GM19023 (cell line): ENCODE measurements at regions not wholly inside any gene's neighbourhood (a gene's known extent, or its start where the extent isn't known, plus 50 kb on each side); places are given as distances from the start of the nearest gene placed in this dataset.
"Not testable (repeated sequence)": the region's sequence is repeated elsewhere in the genome, so short reads cannot be mapped to it uniquely, and the experiment has no call there.

Experiments used
- ATAC-seq: cut with Tn5 transposase; IDR thresholded peaks from one replicate; pipeline ENCODE4 v1.9.1; 2021; ENCODE audit warnings: mild to moderate bottlenecking, moderate library complexity; ENCODE audit not compliant: unreplicated experiment

DNA sequence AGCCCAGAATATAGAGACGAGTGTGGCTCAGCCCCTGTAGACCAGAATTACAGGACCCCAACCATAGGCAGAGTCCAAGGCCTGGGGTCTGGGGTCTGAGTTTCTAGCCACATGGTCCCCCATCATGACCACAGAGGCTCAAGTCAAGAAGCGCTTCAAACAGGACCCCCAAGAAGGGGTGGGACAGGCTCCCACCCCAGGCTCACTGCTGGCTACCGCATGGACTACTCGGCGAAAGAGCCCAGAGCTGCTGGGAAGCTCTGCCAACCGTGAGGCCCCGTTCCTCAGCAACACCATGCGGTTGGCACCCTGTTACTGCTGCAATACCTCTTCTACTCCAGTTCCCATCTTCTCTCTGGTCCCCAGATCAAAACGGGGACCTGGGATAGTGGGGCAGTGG lies 254.8 kb downstream of the TEX29 start:
- no peak for ATAC-seq

DNA sequence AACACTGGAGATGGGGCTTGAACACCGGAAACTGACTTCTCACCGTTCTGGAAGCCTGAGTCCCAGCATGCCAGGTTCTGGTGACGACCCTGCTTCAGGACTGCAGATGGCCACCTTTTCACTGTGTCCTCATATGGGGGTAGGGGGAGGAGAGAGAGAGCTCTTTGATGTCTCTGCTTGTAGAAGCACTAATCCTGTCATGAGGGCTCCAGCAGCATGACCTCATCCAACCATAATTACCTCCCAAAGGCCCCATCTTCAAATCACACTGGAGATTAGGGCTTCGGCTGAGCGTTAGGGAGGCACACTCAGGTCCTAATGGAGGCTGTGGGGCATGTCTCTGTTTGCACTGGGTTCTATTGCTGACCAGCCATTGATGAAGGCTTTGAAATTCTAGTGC lies 255.3 kb downstream of the TEX29 start:
- no peak for ATAC-seq

DNA sequence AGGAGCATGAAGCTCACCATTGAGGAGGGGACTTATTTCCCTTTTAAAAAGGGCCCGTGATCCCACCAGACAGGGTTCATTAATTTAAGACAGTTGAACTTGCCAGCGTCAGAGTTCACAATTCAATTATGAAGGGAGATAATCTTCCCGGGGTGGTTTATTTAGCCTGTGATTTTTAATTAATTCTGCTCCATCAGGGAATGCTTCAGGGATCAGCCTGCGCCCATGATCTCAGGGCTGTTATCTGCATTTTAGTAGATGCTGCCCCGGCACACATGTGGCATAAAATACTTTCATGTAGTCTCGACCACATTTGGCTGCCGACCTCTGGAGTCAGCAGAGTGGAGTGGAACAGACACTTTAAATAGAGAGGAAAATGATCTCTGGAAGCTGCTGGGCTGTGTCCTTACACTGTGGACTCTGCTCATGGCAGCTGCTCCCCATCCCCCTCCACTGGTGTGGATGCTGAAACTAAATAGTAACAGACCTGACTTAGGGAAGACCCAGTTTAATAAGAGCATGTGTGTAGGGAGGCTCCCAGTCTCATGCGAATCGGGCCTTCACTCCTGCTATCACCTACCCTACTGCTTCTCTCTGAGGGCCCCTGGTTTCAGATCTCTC lies 256.9 kb downstream of the TEX29 start:
- no peak for ATAC-seq

DNA sequence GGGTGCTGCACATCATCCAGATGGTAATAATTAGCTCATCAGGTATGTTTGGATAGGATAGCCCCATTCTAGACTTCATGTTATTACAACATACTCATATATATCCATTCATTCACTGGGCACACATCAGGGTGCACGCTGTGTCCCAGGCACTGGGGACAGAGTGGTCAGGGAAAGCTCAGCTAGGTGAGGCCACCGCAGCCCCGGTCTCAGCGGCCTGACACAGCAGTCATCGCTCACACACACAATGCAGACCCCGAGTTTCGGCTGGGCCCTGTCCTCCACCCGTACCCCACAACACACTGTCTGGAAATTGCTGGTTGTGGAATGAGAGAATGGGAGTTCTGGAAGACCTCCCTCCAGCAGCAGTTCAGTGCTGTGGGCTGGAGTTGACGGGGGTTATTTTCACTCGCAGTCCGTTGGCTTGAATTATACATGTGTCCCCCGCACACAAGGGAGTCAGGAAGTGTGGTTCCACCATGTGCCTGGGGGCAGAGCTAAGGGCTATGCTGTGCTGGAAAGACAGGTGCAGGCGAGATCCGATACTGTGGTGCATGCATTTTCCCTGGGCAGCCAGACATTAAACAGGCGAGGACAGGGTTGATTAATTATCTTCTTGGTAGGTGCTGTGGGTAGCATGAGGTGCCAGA lies 257.6 kb downstream of the TEX29 start:
- ATAC-seq = no peak

DNA sequence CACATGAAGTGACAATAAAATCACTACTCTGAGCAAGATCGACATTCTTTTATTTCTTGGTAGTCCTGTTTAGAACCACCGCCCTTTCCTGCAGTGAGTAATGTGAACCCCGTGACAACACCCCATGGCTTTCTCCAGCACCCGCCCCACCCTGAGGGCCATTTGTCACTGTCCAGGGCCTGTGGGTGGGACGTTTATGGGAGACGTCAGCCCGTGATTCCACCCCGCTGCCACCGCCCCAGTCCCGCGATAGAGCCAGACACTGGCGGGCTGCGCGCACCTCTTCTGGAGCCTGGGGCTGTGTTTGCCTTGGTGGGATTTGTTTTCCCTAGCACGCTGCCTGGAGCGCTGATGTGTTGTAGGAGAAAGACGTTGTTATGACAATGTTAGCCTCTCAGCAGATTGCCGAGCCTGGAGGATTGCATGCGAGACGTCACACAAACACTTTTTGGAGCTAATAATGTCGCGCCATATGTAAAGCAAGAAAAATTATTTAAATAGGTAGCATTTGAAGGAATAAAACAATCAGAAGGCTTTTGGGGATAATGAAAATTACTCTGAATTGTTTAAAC lies 263.7 kb downstream of the TEX29 start:
- no peak for ATAC-seq

DNA sequence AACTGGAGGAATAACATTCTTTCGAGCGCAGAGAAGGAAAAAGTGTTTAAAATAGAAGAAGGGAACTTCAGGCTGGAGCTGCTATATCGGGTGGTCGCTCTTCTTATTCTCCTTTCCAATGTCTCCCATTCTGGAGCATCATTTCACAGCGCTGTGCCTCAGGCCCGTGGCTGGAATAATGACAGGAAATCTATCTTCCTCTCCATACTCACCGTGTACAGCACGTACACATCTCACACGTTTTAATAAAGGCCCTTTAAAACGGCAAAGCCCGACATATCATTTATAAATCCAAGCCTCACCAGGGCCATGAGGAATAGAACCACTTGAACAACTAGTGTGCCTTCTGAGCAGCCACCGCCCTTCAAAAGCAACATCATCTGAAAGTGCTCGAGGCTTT lies 264.4 kb downstream of the TEX29 start:
- no peak for ATAC-seq

DNA sequence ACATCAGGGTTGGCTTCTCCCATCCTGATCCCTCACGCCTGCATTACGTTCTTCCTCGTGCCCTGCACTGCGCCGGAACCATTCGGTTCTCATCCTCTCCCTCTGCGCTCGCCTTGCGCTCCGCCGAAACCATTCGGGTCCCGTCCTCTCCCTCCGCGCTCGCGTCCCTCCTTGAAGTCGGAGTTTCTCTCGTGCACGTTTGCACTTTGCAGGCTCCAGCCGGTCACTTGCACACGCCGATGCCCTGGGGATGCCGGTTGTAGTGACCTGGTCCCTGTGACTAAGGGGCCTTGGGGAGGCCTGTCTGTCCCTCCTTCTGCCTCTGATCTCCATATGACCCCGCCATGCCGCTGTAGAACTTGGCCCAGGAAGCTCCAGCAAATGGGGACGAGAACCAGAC lies 265.8 kb downstream of the TEX29 start:
- no peak for ATAC-seq

DNA sequence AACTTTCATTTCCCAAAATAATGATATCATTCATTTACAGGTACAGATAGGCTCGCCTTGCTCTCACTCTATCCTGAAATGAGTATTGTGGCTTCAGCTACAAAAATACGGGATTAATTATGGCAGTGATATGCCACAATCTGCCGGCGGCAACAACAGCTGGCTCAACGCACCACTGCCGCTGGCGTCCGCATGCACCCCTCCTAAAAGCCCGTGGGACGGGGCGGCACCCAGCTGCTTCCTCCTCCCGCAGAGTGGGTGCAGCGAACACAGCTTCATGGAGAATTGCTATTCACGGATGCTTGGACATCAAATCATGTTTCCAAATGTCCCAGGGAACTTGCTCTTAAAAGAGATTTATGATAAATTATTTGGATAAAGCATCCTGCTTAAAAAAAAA lies 266.8 kb downstream of the TEX29 start:
- no peak for ATAC-seq

DNA sequence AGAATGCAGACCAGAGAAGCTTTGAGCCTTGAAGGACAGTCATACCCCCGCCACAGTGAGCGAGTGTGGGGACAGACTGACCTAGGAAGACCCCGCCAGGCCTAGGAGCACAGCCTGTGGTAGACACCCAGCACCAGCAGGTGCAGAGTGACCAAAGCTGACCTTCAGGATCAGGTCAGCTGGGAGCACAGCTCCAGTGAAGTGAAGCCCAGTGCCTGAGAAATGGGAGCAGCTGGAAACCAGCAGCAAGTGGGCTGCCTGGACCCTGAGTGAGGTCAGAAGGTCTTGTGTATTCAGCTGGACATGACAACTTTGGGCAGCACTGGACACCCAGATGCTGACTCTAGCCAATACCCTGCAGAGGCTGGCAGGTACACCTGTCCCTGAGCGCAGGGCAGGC lies 268.9 kb downstream of the TEX29 start:
- no peak for ATAC-seq

DNA sequence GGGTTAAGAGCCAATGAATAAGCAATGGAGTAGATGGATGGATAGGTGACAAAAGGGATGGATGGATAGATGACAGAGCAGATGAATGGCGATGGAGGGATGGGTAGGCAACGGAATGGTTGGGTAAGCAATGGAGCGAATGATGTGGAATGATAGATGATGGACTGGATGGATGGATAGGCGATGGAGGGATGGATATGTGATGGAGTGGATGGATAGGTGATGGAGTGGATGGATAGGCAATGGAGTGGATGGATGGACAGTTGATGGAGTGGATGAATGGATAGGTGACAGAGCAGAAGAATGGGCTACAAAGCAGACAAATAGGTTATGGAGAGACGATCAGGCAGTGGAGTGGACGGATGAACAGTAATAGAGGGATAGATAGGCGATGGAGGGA lies 269.6 kb downstream of the TEX29 start:
- ATAC-seq = no peak

DNA sequence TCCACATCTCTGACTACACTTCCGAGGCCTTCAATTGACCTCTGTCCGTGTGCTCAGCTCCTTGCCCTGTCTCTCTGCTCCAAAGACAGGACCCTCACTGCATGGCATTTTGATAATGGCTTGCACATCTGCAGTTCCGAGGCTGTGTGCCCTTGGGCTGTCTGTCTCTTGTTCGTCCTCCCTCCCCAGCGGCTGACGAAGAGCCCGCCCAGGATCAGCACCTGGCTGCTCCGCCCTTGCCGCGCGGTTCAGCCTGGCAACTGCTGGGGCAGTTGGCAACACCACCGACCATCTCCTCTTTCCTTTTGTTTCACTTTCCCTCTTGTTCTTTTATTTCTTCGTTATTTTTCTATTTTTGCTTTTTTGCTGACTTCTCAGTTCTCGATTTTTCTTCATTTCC lies 270.4 kb downstream of the TEX29 start:
- ATAC-seq = no peak

DNA sequence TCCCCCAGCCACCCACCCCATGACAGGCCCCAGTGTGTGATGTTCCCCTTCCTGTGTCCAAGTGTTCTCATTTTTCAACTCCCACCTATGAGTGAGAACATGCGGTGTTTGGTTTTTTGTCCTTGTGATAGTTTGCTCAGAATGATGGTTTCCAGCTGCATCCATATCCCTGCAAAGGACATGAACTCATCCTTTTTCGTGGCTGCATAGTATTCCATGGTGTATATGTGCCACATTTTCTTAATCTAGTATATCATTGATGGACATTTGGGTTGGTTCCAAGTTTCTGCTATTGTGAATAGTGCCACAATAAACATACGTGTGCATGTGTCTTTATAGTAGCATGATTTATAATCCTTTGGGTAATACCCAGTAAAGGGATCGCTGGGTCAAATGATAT lies 273.0 kb downstream of the TEX29 start:
- not testable (repeated sequence) for ATAC-seq

DNA sequence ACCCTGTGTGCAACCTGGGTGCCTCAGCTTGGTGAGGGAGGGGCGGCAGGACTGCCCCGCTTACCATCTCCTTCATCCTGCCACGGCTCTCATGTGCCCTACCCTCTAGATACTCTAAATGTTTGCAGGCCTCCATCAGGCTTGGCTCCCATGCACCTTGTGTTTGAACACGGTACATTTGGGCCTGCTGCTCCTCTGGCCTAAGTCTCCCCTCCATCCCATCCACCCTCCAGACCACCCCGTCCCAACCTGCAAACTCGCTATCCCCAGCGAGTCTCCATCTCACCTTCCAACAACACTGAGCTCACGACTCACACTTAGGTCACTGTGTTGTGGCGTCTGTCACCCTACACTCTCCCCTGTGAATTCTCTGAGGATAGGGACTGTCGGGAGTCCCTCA lies 274.2 kb downstream of the TEX29 start:
- no peak for ATAC-seq

DNA sequence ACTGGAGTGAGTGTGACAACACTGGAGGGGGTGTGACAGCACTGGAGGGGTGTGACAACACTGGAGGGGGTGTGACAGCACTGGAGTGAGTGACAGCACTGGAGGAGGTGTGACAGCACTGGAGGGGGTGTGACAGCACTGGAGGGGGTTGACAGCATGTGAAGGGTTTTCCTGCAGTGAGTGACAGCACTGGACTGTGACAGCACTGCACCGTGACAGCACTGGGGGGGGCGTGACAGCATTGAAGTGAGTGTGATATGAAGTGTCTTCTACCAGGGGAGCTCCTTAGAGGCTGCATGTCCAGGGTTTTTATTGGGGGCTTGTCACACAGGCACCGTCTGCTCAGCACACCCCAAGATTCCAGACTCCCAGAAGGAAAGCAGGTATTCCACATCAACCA lies 274.8 kb downstream of the TEX29 start:
- no peak for ATAC-seq

DNA sequence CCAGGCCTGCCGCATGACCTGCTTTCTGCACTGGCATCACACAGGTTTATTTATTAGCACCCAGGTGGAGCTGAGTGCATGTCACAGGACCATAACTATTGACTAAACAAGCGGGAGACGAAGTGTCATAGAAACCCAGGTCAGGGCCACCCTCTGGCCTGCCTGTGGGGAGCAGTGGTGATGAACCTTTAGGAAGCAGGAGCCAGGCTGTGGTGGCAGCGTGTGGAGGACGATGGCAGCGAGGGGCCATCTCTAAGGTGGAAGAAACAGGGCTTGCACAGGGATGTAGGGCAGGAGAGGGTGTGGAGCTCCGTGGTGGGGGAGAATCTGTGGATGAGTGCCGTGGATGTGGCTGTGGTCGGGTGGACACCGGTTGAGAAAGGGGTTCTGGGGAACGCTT lies 275.3 kb downstream of the TEX29 start:
- ATAC-seq = no peak

DNA sequence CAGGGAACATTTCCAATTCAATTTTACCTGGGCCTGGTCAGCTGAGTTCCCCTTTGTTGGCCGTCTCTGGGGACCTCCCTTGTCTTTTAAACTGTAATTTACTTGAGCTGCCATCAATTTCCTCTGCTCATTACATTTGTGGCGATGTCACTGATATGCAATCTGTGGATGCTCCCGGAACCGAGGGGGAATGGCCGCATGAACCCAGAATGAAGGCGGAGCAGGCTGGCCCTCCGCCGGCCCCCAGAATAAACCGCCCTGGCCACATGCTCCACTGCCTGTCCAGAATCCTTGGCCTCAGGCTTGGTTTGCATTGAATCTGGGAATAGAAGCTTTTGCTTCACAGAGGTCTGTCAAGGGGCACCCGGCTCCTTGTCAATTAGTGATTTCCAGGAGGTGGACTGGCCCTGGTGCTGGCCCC lies 276.8 kb downstream of the TEX29 start:
- ATAC-seq = no peak

DNA sequence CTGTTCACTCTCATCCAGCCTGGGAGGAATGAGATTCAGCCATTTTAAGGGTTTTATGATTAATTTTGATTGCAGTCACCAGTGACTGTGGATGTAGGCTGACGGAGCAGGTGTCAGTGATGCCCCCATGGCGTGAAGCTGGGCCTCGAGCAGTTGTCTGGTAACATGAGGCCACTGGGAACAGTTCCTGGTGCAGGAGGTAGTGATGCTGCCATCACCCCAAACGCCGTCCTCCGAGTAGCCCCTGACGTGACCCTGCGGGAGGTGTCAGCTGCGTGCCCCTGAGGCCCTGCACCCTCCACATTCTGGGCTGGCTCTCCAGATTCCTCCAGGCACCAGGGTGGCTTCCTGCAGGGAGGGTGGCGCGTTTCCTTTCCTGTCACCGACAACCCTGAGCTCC lies 277.2 kb downstream of the TEX29 start:
- ATAC-seq = no peak

DNA sequence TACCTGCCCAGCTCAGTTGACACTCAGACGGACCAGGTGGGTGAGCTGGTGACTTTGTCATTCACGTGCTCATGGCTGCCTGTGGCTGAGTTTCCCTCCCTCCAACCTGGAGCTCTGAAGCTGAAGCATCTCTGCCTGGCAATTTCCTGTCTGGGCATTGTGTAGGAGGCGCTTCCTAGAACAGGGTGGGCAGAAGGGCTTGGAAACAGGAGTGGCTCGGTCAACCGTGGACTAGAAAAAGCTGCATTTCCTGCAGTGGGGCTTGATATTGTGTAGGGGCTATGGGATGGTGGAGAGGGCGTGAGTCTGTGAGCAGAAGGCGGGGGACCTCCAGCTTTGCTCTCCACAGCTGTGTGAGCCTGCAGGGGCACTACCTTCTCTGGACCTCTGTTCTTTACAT lies 278.3 kb downstream of the TEX29 start:
- ATAC-seq = no peak

DNA sequence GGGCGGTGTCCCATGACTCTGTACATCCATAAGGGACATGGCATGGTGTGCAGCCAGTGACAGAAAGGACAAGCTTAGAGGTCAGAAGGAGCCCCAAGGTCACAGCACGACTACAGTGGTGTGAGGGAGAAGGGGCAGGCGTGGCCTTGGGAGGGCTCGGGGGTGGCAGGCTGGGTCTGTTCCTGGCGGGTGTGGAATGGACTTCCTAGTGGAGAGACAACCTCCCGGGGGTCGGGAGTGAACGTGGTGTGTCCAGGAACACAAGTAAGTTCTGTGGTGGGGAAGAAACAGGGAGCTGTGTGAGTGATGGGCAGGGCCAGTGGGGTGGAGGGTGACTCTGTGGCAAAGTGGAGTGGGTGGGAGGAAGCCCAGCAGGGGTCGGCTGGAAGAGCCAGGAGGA lies 279.3 kb downstream of the TEX29 start:
- no peak for ATAC-seq

DNA sequence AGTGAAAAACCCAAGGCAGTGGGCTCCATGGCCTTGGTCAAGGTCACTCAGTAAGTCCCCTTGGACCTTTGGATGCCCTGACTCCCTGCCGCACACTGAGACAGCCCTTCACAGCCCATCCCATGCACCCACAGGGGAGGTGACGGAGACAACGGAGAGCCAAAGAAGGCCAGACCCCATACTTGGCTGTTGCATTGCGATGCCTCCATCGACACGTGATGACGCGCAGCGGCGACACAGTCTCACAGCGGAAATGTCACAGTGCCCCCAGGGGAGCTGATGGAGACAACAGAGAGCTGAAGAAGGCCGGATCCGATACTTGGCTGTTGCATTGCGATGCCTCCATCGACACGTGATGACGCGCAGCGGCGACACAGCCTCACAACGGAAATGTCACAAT lies 282.4 kb downstream of the TEX29 start:
- no peak for ATAC-seq

DNA sequence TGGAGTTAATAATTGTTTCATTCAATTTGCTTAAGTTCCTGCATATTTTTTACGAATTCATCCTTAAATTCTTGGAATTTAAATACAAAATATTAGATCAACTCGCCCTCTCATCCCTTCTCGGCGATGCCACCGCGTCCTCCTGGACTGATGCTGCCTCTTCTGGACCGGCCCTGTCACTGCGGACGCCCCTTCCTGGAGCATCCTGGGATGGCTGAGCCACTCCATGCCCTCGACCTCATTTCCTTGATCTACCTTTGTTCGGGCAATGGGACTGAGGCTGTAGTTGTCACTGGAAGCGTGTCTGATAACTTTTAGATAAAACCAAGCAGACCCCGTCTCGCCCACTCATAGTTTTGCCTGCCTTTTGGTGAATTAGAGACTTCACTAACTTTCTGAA lies 283.7 kb downstream of the TEX29 start:
- ATAC-seq = no peak

DNA sequence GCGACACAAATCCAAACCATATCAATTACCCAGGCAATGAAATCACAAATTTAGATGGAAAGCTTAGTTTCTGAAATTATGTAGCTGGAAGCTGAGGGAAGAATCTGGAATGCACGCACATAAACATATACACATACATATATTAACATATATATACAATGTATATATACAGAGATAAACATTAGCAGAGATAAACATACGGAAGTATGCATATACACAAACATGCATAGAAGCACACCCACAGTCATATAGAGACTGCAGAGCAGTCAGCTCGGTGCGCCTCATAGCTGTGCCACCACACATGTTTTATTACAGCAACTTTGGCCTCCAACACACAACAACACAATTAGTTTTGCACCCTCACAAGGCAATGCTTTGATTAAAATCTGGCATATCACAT lies 288.1 kb downstream of the TEX29 start:
- ATAC-seq = no peak

DNA sequence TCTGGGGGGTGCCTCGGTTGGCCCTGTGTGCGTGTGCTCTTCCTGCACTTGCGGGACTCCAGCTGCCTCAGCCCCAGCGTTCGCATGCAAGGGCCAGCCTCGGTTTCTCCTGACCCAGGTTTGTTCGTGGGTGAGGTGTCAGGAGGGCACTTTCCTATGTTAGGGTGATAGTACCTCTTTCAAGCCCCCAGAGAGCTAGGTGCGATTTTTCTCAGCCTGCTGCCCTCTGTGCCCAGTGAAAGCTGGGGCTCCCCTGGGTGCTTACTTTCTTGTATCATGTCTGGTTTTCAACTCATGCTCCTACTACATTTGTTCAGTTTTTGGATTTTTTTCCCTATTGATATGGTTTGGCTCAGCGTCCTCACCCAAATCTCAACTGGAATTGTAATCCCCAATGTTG lies 289.2 kb downstream of the TEX29 start:
- no peak for ATAC-seq
